Mesendoderm (in vitro differentiated cells): ENCODE measurements at regions not wholly inside any gene's neighbourhood (a gene's known extent, or its start where the extent isn't known, plus 50 kb on each side); places are given as distances from the start of the nearest gene placed in this dataset.

Experiments used
- DNase-seq: peaks from one replicate; pipeline ENCODE4 v3.0.0; 2013
- H2AK5ac ChIP-seq: 2 replicates; pipeline ENCODE4 v1.6.1; 2013; ENCODE audit warnings: low read length, inconsistent platforms
- H2BK120ac ChIP-seq: 2 replicates; pipeline ENCODE4 v1.6.1; 2013; ENCODE audit warnings: low read depth, mild to moderate bottlenecking, low read length, moderate library complexity, mixed read lengths
- H2BK15ac ChIP-seq: replicated peaks from 2 replicates; pipeline ENCODE4 v1.6.1; 2013; ENCODE audit warnings: low read depth, mild to moderate bottlenecking, moderate library complexity
- H2BK5ac ChIP-seq: 2 replicates; pipeline ENCODE4 v1.6.1; 2013; ENCODE audit warnings: low read length, inconsistent platforms
- H3K18ac ChIP-seq: 2 replicates; pipeline ENCODE4 v1.6.1; 2013; ENCODE audit warnings: mild to moderate bottlenecking, low read length, mixed read lengths
- H3K23ac ChIP-seq: one replicate; pipeline ENCODE4 v1.6.1; 2013; ENCODE audit warnings: low read length
- H3K27ac ChIP-seq: 2 replicates; pipeline ENCODE4 v1.5.1; 2013; ENCODE audit warnings: low read depth, mild to moderate bottlenecking, inconsistent platforms, low read length, moderate library complexity
- H3K27me3 ChIP-seq: 2 replicates; pipeline ENCODE4 v1.6.1; 2013; ENCODE audit warnings: low read length, control low read depth, mild to moderate bottlenecking, inconsistent platforms; ENCODE audit not compliant: insufficient read depth, poor library complexity
- H3K36me3 ChIP-seq: 2 replicates; pipeline ENCODE4 v1.6.1; 2013; ENCODE audit warnings: low read length, inconsistent platforms; ENCODE audit not compliant: control insufficient read depth, insufficient read depth
- H3K4ac ChIP-seq: one replicate; pipeline ENCODE4 v1.6.1; 2013; ENCODE audit warnings: low read depth, mild to moderate bottlenecking, low read length, moderate library complexity
- H3K4me1 ChIP-seq: 2 replicates; pipeline ENCODE4 v1.6.1; 2013; ENCODE audit warnings: low read depth, low read length, inconsistent platforms; ENCODE audit not compliant: control insufficient read depth
- H3K4me2 ChIP-seq: 2 replicates; pipeline ENCODE4 v1.6.1; 2013; ENCODE audit warnings: low read length
- H3K4me3 ChIP-seq: 2 replicates; pipeline ENCODE4 v1.5.1; 2013; ENCODE audit warnings: mild to moderate bottlenecking, low read length
- H3K56ac ChIP-seq: one replicate; pipeline ENCODE4 v1.6.1; 2013; ENCODE audit warnings: low read length
- H3K79me1 ChIP-seq: 2 replicates; pipeline ENCODE4 v1.6.1; 2013; ENCODE audit warnings: low read length, inconsistent platforms
- H3K79me2 ChIP-seq: 2 replicates; pipeline ENCODE4 v1.6.1; 2013; ENCODE audit warnings: mild to moderate bottlenecking, low read length; ENCODE audit not compliant: control insufficient read depth, insufficient read depth
- H3K9ac ChIP-seq: 2 replicates; pipeline ENCODE4 v1.6.1; 2013; ENCODE audit warnings: low read length, inconsistent platforms
- H4K5ac ChIP-seq: one replicate; pipeline ENCODE4 v1.6.1; 2013; ENCODE audit warnings: low read length
- H4K8ac ChIP-seq: one replicate; pipeline ENCODE4 v1.6.1; 2013; ENCODE audit warnings: low read depth, mild to moderate bottlenecking, control low read depth, low read length, moderate library complexity
- WGBS: extraction: QIAGEN DNeasy Blood & Tissue Kit; methylation state at CpG from one replicate; pipeline ENCODE4 v1.1.7; 2013; ENCODE audit warnings: low lambda C conversion rate, missing lambda C conversion rate; ENCODE audit not compliant: insufficient coverage; ENCODE audit errors: extremely low coverage; 5-methylcytosine and 5-hydroxymethylcytosine counted together

GRCh38 chr21:35352793-35353192, 303.7 kb upstream of the RUNX1 start:
- H3K4me2 ChIP-seq, result no peak overlapping the region
- DNase-seq, result no peak
- H3K36me3 ChIP-seq, result no peaks in the 10 kb centered on the region
- H3K27ac ChIP-seq, result no peak overlapping the region
- H2BK120ac ChIP-seq, result no peak overlapping the region
- no peak overlapping the region for H4K8ac ChIP-seq
- H4K5ac ChIP-seq, result no peak overlapping the region
- H3K23ac ChIP-seq, result no peak overlapping the region
- no peak overlapping the region for H3K9ac ChIP-seq
- no peaks in the 10 kb centered on the region for H3K4me1 ChIP-seq
- no peaks in the 10 kb centered on the region for H3K79me1 ChIP-seq
- H2BK15ac ChIP-seq, result no peak overlapping the region
- H2BK5ac ChIP-seq, result no peak overlapping the region
- WGBS, result no CpG with 5 or more reads among the region's 7 CpGs
- H3K18ac ChIP-seq, result no peak overlapping the region
- H3K56ac ChIP-seq, result no peak overlapping the region
- no peaks in the 10 kb centered on the region for H3K79me2 ChIP-seq
- H3K4ac ChIP-seq, result no peak overlapping the region
- no peak overlapping the region for H2AK5ac ChIP-seq
- no peaks in the 10 kb centered on the region for H3K27me3 ChIP-seq
- H3K4me3 ChIP-seq, result no peak overlapping the region

- H4K8ac ChIP-seq, result no peak overlapping the region
- H2BK15ac ChIP-seq, result no peak overlapping the region
- no CpG with 5 or more reads among the region's 4 CpGs for WGBS
- H3K56ac ChIP-seq, result no peak overlapping the region
- no peaks in the 10 kb centered on the region for H3K4me1 ChIP-seq
- H3K18ac ChIP-seq, result no peak overlapping the region
- H2AK5ac ChIP-seq, result no peak overlapping the region
- H3K9ac ChIP-seq, result no peak overlapping the region
- no peaks in the 10 kb centered on the region for H3K27me3 ChIP-seq
- H4K5ac ChIP-seq, result no peak overlapping the region
- no peak overlapping the region for H3K4me3 ChIP-seq
- no peak overlapping the region for H3K4me2 ChIP-seq
- H3K23ac ChIP-seq, result no peak overlapping the region
- H3K4ac ChIP-seq, result no peak overlapping the region
- no peaks in the 10 kb centered on the region for H3K79me2 ChIP-seq
- DNase-seq, result no peak
- H3K79me1 ChIP-seq, result no peaks in the 10 kb centered on the region
- no peak overlapping the region for H3K27ac ChIP-seq
- H2BK120ac ChIP-seq, result no peak overlapping the region
- no peak overlapping the region for H2BK5ac ChIP-seq
- no peaks in the 10 kb centered on the region for H3K36me3 ChIP-seq
These were observed 303.1 kb upstream of the RUNX1 start for GRCh38 chr21:35352066-35352770.

- H2BK15ac ChIP-seq, result no peak overlapping the region
- H3K23ac ChIP-seq, result no peak overlapping the region
- H3K36me3 ChIP-seq, result no peaks in the 10 kb centered on the region
- no peak overlapping the region for H3K9ac ChIP-seq
- no peaks in the 10 kb centered on the region for H3K27me3 ChIP-seq
- H3K4me3 ChIP-seq, result no peak overlapping the region
- H3K27ac ChIP-seq, result no peak overlapping the region
- H3K56ac ChIP-seq, result no peak overlapping the region
- no peaks in the 10 kb centered on the region for H3K79me2 ChIP-seq
- H3K79me1 ChIP-seq, result no peaks in the 10 kb centered on the region
- no peak overlapping the region for H4K5ac ChIP-seq
- no peak overlapping the region for H3K4me2 ChIP-seq
- DNase-seq, result no peak
- no peak overlapping the region for H4K8ac ChIP-seq
- no CpG with 5 or more reads among the region's 1 CpG for WGBS
- H2BK5ac ChIP-seq, result no peak overlapping the region
- no peak overlapping the region for H2AK5ac ChIP-seq
- no peaks in the 10 kb centered on the region for H3K4me1 ChIP-seq
- H2BK120ac ChIP-seq, result no peak overlapping the region
- H3K18ac ChIP-seq, result no peak overlapping the region
- no peak overlapping the region for H3K4ac ChIP-seq
These were observed 302.3 kb upstream of the RUNX1 start for GRCh38 chr21:35351434-35351833.

GRCh38 chr21:35350965-35351364, 301.9 kb upstream of the RUNX1 start:
- Histone ChIP-seq H3K27ac (no peak overlapping the region), H4K5ac (no peak overlapping the region), H4K8ac (no peak overlapping the region), H3K18ac (no peak overlapping the region), H3K4ac (no peak overlapping the region), H3K56ac (no peak overlapping the region), H2BK15ac (no peak overlapping the region), H3K36me3 (no peaks in the 10 kb centered on the region), H3K79me1 (no peaks in the 10 kb centered on the region), H3K23ac (no peak overlapping the region), H3K27me3 (no peaks in the 10 kb centered on the region), H3K9ac (no peak overlapping the region), H3K4me1 (no peaks in the 10 kb centered on the region), H2AK5ac (no peak overlapping the region), H3K4me3 (no peak overlapping the region), H2BK120ac (no peak overlapping the region), H3K79me2 (no peaks in the 10 kb centered on the region), H2BK5ac (no peak overlapping the region), H3K4me2 (no peak overlapping the region)
- WGBS, result no CpG with 5 or more reads among the region's 2 CpGs
- no peak for DNase-seq

- H3K36me3 ChIP-seq, result no peaks in the 10 kb centered on the region
- no peak overlapping the region for H2BK15ac ChIP-seq
- H3K27me3 ChIP-seq, result no peaks in the 10 kb centered on the region
- no peak for DNase-seq
- H3K4me2 ChIP-seq, result no peak overlapping the region
- no peak overlapping the region for H3K23ac ChIP-seq
- no peak overlapping the region for H2BK5ac ChIP-seq
- H4K8ac ChIP-seq, result no peak overlapping the region
- H3K4me1 ChIP-seq, result no peaks in the 10 kb centered on the region
- no peaks in the 10 kb centered on the region for H3K79me1 ChIP-seq
- no peak overlapping the region for H3K18ac ChIP-seq
- H3K79me2 ChIP-seq, result no peaks in the 10 kb centered on the region
- H3K4ac ChIP-seq, result no peak overlapping the region
- no peak overlapping the region for H3K4me3 ChIP-seq
- no peak overlapping the region for H2BK120ac ChIP-seq
- no CpG with 5 or more reads among the region's 9 CpGs for WGBS
- no peak overlapping the region for H3K9ac ChIP-seq
- H3K27ac ChIP-seq, result no peak overlapping the region
- no peak overlapping the region for H4K5ac ChIP-seq
- H2AK5ac ChIP-seq, result no peak overlapping the region
- H3K56ac ChIP-seq, result no peak overlapping the region
These were observed 300.4 kb upstream of the RUNX1 start for GRCh38 chr21:35349376-35350080.
